WERI-Rb-1 (cell line): ENCODE measurements at regions not wholly inside any gene's neighbourhood (a gene's known extent, or its start where the extent isn't known, plus 50 kb on each side); places are given as distances from the start of the nearest gene placed in this dataset.

ENCODE experiments used
- DNase-seq: peaks from one replicate; pipeline ENCODE4 v3.0.0-alpha.2; 2020
- H3K27ac ChIP-seq: fragments of 250-450 bp; sonication (Bioruptor Pico); 2 replicates; pipeline ENCODE4 v1.5.1; 2020; ENCODE audit warnings: mild to moderate bottlenecking, moderate library complexity
- H3K27me3 ChIP-seq: fragments of 250-450 bp; sonication (Bioruptor Pico); 2 replicates; pipeline ENCODE4 v1.5.1; 2021; ENCODE audit warnings: mild to moderate bottlenecking, low read depth, moderate library complexity; ENCODE audit not compliant: insufficient read depth, severe bottlenecking
- H3K36me3 ChIP-seq: fragments of 250-450 bp; sonication (Bioruptor Pico); 2 replicates; pipeline ENCODE4 v1.5.1; 2020; ENCODE audit warnings: mild to moderate bottlenecking, moderate library complexity
- H3K4me3 ChIP-seq: 2 replicates; pipeline ENCODE4 v1.5.1; 2011; ENCODE audit warnings: low read depth, mild to moderate bottlenecking, control low read depth, low read length
- H3K9me3 ChIP-seq: fragments of 250-450 bp; sonication (Bioruptor Pico); 2 replicates; pipeline ENCODE4 v1.5.1; 2021; ENCODE audit warnings: mild to moderate bottlenecking, moderate library complexity; ENCODE audit not compliant: severe bottlenecking
- CTCF ChIP-seq: IDR thresholded peaks from 2 replicates; pipeline ENCODE4 v1.5.1; 2011; ENCODE audit warnings: low read depth, mild to moderate bottlenecking, control low read depth, inconsistent platforms, low read length

GRCh38 chr21:22444990-22445389, 1446.8 kb downstream of the NCAM2 start:
- DNase-seq, result no peak
- Histone ChIP-seq H3K4me3 (no peak overlapping the region), H3K9me3 (no peaks in the 10 kb centered on the region), H3K27ac (no peak overlapping the region), H3K36me3 (no peaks in the 10 kb centered on the region), H3K27me3 (peaks cover 7% of the 10 kb centered on the region)
- no peak for TF ChIP-seq CTCF

- Histone ChIP-seq H3K36me3 (no peaks in the 10 kb centered on the region), H3K4me3 (no peak overlapping the region), H3K27me3 (peaks cover 34% of the 10 kb centered on the region), H3K27ac (no peak overlapping the region), H3K9me3 (no peaks in the 10 kb centered on the region)
- DNase-seq, result no peak
- TF ChIP-seq CTCF, result no peak
These were observed 1452.3 kb downstream of the NCAM2 start for GRCh38 chr21:22450507-22450906.

GRCh38 chr21:22456241-22456640, 1458.0 kb downstream of the NCAM2 start:
- H3K9me3 ChIP-seq, result no peaks in the 10 kb centered on the region

DNA sequence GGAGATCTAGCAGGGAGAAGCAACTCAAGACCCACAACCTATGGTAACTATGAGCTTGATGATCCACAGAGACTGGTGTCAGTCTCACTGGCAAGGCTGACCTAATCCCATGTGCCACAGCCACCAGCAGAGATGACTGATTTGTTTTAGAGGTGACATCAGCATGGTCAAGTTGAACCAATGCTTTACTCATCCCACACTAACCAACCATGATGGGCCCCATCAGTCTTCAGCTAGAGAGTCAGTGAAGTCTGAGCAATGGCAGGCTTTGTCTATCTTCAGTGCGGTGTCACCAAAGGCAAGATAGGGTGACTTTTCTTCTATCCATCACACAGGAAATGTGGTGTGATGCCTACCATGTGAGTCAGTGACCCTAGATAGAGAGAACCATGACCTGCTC, 1470.7 kb downstream of the NCAM2 start:
- Histone ChIP-seq H3K27me3 (peaks cover 26% of the 10 kb centered on the region), H3K36me3 (no peaks in the 10 kb centered on the region), H3K9me3 (no peaks in the 10 kb centered on the region), H3K27ac (no peak overlapping the region), H3K4me3 (no peak overlapping the region)
- no peak for TF ChIP-seq CTCF
- DNase-seq, result no peak

More at GRCh38 chr21:22456241-22456640, 1458.0 kb downstream of the NCAM2 start:
- no peak for DNase-seq
- H3K27ac ChIP-seq, result no peak overlapping the region
- no peak for TF ChIP-seq CTCF
- H3K4me3 ChIP-seq, result no peak overlapping the region
- peaks cover 27% of the 10 kb centered on the region for H3K27me3 ChIP-seq
- no peaks in the 10 kb centered on the region for H3K36me3 ChIP-seq

DNA sequence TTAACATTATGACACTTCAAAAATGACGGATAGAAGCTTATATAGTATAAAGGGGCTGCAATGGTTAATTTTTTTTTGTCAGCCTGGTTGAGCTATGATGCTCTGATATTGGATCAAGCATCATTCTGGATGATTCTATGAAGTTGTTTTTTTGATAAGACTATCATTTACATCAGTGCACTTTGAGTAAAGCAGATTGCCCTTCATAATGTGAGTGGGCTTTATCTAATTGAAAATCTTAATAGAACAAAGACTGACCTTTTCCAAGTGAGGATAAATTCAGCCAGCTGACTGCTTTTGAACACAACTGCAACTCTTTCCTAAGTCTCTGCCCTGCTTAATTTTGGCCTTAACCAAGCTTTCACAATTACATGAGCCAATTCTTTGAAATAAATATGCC, 1476.2 kb downstream of the NCAM2 start:
- no peak for DNase-seq
- Histone ChIP-seq H3K9me3 (no peaks in the 10 kb centered on the region), H3K36me3 (no peaks in the 10 kb centered on the region), H3K4me3 (no peak overlapping the region), H3K27me3 (peaks cover 9% of the 10 kb centered on the region), H3K27ac (no peak overlapping the region)
- TF ChIP-seq CTCF, result no peak

GRCh38 chr21:22476214-22476613, 1478.0 kb downstream of the NCAM2 start:
- Histone ChIP-seq H3K9me3 (no peaks in the 10 kb centered on the region), H3K36me3 (no peaks in the 10 kb centered on the region), H3K27me3 (peaks cover 8% of the 10 kb centered on the region), H3K4me3 (no peak overlapping the region), H3K27ac (no peak overlapping the region)
- TF ChIP-seq CTCF, result no peak
- DNase-seq, result no peak
